GM21360 (cell line): ENCODE measurements at regions not wholly inside any gene's neighbourhood (a gene's known extent, or its start where the extent isn't known, plus 50 kb on each side); places are given as distances from the start of the nearest gene placed in this dataset.

Experiments
- ATAC-seq: cut with Tn5 transposase; IDR thresholded peaks from one replicate; pipeline ENCODE4 v1.9.1; 2021; ENCODE audit warnings: mild to moderate bottlenecking, moderate library complexity; ENCODE audit not compliant: unreplicated experiment

GRCh38 chr14:89613260-89614008, 196.4 kb upstream of the FOXN3 start:
- no peak for ATAC-seq

DNA sequence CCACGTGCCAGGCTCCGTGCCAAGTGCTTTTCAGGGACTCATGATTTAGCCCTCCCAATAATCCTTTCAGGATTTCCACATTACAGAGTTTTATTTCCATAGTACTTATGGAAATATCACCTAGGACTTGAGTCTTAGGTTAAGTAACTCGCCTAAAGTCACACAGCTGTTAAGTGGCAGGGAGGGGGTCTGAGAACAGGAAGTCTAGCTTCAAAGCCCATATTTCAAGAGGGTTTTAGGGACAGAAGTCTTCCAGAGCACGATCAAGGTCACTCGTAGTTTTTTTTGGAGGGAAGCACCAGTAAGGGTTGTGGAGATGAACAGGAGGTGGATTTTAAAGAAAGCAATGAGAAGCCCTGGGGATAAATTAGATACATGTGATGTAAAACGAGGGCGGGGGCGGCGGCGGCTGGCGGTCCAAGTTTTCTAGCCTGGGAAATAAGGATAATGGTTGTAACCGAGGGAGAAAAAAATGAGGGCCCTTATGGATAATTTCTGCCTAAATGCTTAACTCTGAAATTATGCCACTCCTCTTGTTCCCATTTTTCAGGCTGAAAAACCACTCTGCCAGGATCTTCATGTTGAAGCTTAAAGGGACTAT, 192.6 kb upstream of the FOXN3 start:
- no peak for ATAC-seq

- ATAC-seq: no peak
Observed at GRCh38 chr14:89607453-89607852, 190.4 kb upstream of the FOXN3 start.

DNA sequence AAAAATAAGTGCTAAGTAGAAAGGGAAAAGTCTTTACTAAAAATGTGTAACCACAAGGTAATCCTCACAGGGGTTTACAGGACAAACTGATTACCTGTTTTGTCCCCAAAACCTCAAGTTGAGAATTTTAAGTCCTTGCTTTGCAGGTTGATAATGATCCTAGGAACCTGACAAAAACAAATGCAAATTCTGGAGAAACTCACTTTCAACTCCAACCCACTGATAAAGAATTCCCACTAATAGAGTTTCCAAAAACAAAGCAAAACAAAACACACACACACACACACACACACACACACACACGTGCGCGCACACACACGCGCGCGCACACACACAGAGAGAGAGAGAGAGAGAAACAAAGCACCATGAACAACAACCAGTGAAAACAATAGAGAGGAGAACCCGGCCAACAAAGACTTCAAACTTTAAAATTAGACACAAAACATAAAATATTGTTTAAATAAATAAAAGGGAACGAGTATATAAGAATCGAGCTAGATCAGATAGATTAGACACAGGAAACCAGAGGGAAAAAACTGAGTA, 187.0 kb upstream of the FOXN3 start:
- ATAC-seq: no peak

- no peak for ATAC-seq
Observed at GRCh38 chr14:89600950-89601826, 184.2 kb upstream of the FOXN3 start.

GRCh38 chr14:89600029-89600428, 183.0 kb upstream of the FOXN3 start:
- no peak for ATAC-seq

DNA sequence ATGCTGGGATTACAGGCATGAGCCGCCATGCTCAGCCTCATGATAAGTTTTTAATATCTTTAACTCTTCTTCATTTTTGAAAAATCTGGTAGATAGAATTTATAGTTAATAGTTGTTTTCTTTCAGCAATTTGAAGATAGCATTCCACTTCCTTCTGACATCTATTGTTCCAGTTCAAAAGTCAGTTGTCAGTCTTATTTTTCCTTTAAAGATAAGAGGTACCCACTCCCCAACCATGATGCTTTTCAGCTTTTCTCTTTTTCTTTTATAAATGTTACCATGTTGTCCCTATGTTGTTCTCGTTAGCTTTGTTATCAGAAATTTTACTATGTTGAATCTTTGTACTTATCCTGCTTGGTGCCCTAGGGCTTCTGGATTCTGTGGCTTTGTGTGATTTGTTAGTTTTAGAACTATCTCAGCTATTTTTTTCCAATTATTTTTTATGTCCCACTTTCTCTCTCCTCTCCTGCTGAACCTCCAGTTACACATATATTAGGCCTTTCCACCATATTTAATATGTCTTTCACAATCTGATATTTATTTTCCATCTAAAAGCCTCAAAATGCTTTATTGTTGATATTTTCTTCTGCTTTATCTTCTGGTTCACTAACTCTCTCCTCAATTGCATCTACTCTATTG, 181.6 kb upstream of the FOXN3 start:
- no peak for ATAC-seq

DNA sequence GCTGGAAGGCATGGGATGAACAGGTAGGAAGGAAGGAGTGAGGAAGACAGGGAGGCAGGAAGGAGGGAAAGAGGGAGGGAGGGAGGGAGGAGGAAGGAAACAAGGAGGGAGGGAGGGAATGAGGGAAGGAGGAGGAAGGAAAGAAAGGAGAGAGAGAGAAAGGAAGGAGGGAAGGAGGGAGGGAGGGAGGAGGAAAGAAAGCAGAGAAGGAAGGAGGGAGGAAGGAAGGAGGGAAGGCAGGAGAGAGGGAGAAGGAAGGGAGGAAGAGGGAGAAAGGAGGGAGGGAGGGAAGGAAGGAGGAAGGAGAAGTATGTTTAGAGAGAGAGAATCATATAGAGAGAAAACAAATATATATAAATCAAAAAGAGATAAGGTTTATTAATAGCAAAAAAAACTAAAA, 175.9 kb upstream of the FOXN3 start:
- ATAC-seq: no peak

DNA sequence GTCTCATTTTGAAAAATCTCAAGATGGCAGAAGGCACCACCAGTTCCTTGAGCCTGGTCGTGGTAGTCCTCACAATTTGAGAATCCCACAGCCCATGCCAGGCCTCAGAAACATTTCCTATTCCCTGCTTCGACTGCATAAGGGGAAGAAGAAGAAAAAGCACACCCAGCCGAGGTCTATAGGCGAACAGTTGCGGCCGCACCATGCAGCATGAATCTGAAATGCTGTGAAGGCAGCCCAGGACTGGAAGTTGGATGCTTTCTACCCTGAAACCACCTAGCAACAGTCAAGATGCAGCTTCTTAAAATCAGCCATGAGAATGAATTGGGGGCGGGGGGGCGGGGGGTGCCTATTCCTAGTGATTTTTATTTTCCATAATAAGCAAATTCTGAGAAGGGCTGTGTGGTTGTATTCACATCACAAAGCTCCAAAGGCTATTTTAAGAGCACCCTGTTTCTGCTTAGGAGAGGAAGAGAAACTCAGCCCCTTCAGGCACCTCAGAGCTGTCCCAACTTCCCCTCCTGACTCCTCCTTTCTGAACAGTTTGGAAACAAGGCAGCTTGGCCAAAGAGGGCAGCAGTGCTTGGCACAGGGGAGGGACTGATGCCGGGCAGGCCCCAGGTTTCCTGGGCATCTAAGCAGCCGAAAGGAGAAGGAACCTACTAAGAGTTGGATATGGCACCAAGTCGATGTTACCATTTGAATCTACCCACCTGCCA, 172.5 kb upstream of the FOXN3 start:
- ATAC-seq: no peak

GRCh38 chr14:89588840-89589296, 171.8 kb upstream of the FOXN3 start:
- no peak for ATAC-seq

DNA sequence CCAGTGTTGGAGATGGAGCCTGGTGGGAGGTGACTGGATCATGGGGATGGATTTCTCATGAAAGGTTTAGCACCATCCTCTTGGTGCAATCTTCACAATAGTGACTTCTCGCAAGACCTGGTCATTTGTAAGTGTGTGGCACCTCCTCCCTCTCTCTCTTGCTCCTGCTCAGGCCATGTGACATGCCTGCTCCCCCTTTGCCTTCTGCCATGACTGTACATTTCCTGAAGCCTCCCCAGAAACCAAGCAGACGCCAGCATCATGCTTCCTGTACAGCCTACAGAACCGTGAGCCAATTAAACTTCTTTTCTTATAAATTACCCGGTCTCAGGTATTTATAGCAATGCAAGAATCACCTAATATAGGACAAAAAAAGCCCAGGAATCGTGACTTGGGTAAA, 171.0 kb upstream of the FOXN3 start:
- ATAC-seq: no peak

GRCh38 chr14:89587136-89587420, 170.0 kb upstream of the FOXN3 start:
- no peak for ATAC-seq

GRCh38 chr14:89586258-89587135, 169.5 kb upstream of the FOXN3 start:
- ATAC-seq: no peak

- no peak for ATAC-seq
Observed at GRCh38 chr14:89578156-89578555, 161.1 kb upstream of the FOXN3 start.

DNA sequence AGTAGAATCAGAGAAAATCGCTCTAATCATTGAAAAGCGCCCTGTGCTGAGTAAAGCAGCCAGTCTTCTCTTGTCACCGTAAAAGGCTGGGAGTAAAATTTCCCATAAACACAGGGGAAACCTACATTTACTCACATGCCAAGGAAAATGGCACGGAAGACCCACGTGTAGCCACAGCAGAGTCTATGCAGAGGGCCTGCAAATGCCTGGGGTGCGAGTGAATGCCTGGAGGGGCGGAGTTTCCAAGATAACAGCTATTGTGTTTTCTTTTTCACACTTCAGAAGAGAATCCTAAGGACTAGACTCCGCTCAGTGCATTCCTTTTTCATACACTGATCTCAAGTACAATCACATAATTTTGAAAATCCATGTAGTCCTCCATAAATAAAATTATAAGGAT, 159.9 kb upstream of the FOXN3 start:
- no peak for ATAC-seq

DNA sequence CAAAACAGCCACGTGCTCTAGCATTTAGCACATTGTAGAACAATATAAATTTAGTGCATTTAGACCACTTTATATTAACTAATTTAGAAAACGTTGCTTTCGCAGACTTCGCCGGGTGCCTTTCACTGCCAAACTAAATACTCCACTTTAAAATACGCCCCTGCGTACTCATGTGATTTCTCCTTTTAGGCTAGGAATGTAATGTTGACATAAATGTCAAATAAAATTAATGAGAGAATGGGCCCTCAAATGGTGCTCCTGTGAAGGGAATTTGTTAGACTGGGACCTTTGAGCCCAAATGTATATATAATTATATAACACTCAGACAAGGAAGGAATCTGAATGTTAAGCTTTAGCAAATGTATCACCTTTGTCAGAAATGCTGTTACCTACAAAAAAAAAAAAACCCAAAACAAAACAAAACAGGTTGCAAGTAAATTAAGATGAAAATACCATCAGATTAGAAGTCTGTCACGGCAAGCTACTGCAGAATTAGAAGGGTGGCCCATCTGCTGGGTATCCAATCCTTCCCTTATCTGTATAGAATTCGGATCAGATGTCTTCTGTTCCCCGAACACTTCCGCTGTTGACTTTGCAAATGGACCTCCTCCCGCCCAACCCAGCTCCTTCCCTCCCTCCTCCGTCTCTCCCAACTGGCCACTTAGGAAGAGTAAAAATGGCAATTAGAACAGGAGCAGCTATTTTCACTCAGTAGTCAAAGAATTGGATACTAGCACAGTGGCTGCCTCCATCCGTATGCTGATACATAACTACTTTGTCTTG, 159.3 kb upstream of the FOXN3 start:
- no peak for ATAC-seq

DNA sequence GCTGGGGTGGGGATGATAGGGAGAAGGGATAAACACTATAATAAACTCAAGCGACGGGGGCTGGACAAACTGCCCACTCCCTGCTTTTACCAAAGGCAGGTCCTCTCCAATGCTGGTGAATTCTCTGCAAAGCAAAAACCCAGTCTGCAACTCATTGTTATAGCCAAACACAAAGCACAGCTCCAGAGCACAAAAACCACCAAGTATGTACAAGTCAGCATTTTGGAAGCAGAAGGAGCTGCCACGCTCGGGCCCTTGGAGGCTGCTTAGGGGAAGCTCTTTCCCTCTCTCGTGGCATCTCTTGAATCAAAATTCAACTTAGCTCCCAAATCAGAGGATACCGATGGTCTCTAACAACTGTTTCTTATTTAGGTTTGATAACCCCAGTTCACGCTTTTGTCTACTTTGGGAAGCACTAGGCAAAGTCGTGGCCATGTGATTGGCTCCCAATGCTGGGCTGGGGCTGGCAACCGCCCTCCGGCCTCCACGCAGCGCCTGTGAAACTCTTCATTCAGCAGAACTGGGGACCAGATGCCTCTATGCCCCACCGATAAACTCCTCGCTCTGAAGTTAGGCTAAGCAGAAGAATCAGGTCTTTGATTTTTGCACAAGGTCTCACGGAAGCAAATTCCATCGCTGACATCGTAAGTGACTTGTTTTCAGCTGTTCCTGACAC, 158.5 kb upstream of the FOXN3 start:
- ATAC-seq: no peak

GRCh38 chr14:89574420-89574819, 157.4 kb upstream of the FOXN3 start:
- no peak for ATAC-seq

- no peak for ATAC-seq
Observed at GRCh38 chr14:89573399-89573657, 156.3 kb upstream of the FOXN3 start.
